ENCODE measurements at regions not wholly inside any gene's neighbourhood (a gene's known extent, or its start where the extent isn't known, plus 50 kb on each side); places are given as distances from the start of the nearest gene placed in this dataset.

GRCh38 chr4:111720866-111721265 lies 424.4 kb upstream of the FAM241A start:
- DNase-seq (ENCODE audit: insufficient read length, low spot score) (no peak), FAIRE-seq (no peak)
- no peak for TF ChIP-seq CTCF (IDR thresholded peaks at IDR 0.05; ENCODE audit: insufficient read depth, missing control alignments)

- no peak for TF ChIP-seq CTCF (IDR thresholded peaks at IDR 0.05; ENCODE audit: insufficient read depth, missing control alignments)
- DNase-seq (ENCODE audit: insufficient read length, low spot score) (no peak), FAIRE-seq (no peak)
Observed at GRCh38 chr4:111722213-111722720, 423.0 kb upstream of the FAM241A start.

GRCh38 chr4:111736516-111736915 lies 408.7 kb upstream of the FAM241A start:
- no peak for FAIRE-seq
- TF ChIP-seq CTCF (IDR thresholded peaks at IDR 0.05; ENCODE audit: insufficient read depth, missing control alignments) = no peak
- DNase-seq (ENCODE audit: insufficient read length, low spot score) = no peak

- DNase-seq (ENCODE audit: insufficient read length, low spot score) = no peak
- no peak for FAIRE-seq
- TF ChIP-seq CTCF (IDR thresholded peaks at IDR 0.05; ENCODE audit: insufficient read depth, missing control alignments) = no peak
Observed at GRCh38 chr4:111744847-111745246, 400.4 kb upstream of the FAM241A start.

GRCh38 chr4:111748157-111748556 lies 397.1 kb upstream of the FAM241A start:
- DNase-seq (ENCODE audit: insufficient read length, low spot score) = no peak
- TF ChIP-seq CTCF (IDR thresholded peaks at IDR 0.05; ENCODE audit: insufficient read depth, missing control alignments) = no peak
- FAIRE-seq = no peak

- TF ChIP-seq CTCF (IDR thresholded peaks at IDR 0.05; ENCODE audit: insufficient read depth, missing control alignments) = no peak
- DNase-seq (ENCODE audit: insufficient read length, low spot score) = no peak
- no peak for FAIRE-seq
Observed at GRCh38 chr4:111754003-111754402, 391.3 kb upstream of the FAM241A start.

- FAIRE-seq = no peak
- TF ChIP-seq CTCF (IDR thresholded peaks at IDR 0.05; ENCODE audit: insufficient read depth, missing control alignments) = no peak
- no peak for DNase-seq (ENCODE audit: insufficient read length, low spot score)
Observed at GRCh38 chr4:111755571-111755970, 389.7 kb upstream of the FAM241A start.
